ENCODE measurements at regions not wholly inside any gene's neighbourhood (a gene's known extent, or its start where the extent isn't known, plus 50 kb on each side); places are given as distances from the start of the nearest gene placed in this dataset.

- H3K27ac ChIP-seq: no peak overlapping the region
- WGBS, 2 donors (ENCODE audit: low coverage in 1 of 2): 62 to 71% methylated on average over 12 to 13 of the region's 13 CpGs
- H3K4me1 ChIP-seq: no peaks in the 10 kb centered on the region
- DNase-seq: no peak
- TF ChIP-seq POLR2A (IDR thresholded peaks at IDR 0.05) (no peak), EP300 (IDR thresholded peaks at IDR 0.05; ENCODE audit: low read depth) (no peak)
- in situ Hi-C loops (cut with MboI; ENCODE audit: low pct_ligation_motif_present in 1 of 4, low pct_unique_long_range_greater_than_20kb in 1 of 4, low sequenced_read_pairs in 3 of 4): no loop called here
- intact Hi-C loops (cut with DNase I; ENCODE audit: low total_unique reads): no loop called here
- no peak overlapping the region for H3K4me3 ChIP-seq
- H3K9me3 ChIP-seq: no peaks in the 10 kb centered on the region
- H3K27me3 ChIP-seq: no peaks in the 10 kb centered on the region
- H3K36me3 ChIP-seq: no peaks in the 10 kb centered on the region
These were observed 686.8 kb upstream of the SALL3 start for GRCh38 chr18:78292618-78293380.

GRCh38 chr18:78293540-78293939 is 686.1 kb upstream of the SALL3 start:
- no peak for DNase-seq
- intact Hi-C loops (cut with DNase I; ENCODE audit: low total_unique reads): no loop called here
- Histone ChIP-seq H3K4me3 (peak overlapping the region in 1 of 4 donors; percentile 29), H3K27me3 (no peaks in the 10 kb centered on the region), H3K4me1 (no peaks in the 10 kb centered on the region), H3K27ac (no peak overlapping the region), H3K9me3 (no peaks in the 10 kb centered on the region), H3K36me3 (no peaks in the 10 kb centered on the region)
- TF ChIP-seq POLR2A (IDR thresholded peaks at IDR 0.05) (no peak), EP300 (IDR thresholded peaks at IDR 0.05; ENCODE audit: low read depth) (no peak), CTCF (IDR thresholded peaks at IDR 0.05) (no peak), POLR2AphosphoS5 (IDR thresholded peaks at IDR 0.05) (no peak)
- 60 to 61% methylated on average over 1 to 16 of the region's 16 CpGs for WGBS, 2 donors (ENCODE audit: low coverage in 1 of 2)
- in situ Hi-C loops (cut with MboI; ENCODE audit: low pct_ligation_motif_present in 1 of 4, low pct_unique_long_range_greater_than_20kb in 1 of 4, low sequenced_read_pairs in 3 of 4): no loop called here

- in situ Hi-C loops (cut with MboI; ENCODE audit: low pct_ligation_motif_present in 1 of 4, low pct_unique_long_range_greater_than_20kb in 1 of 4, low sequenced_read_pairs in 3 of 4): no loop called here
- Histone ChIP-seq H3K27me3 (no peaks in the 10 kb centered on the region), H3K27ac (no peak overlapping the region), H3K4me1 (no peaks in the 10 kb centered on the region), H3K36me3 (no peaks in the 10 kb centered on the region), H3K4me3 (no peak overlapping the region), H3K9me3 (no peaks in the 10 kb centered on the region)
- 32 to 46% methylated on average over 7 to 15 of the region's 15 CpGs for WGBS, 2 donors (ENCODE audit: low coverage in 1 of 2)
- no peak for DNase-seq
- no peak for TF ChIP-seq EP300 (IDR thresholded peaks at IDR 0.05; ENCODE audit: low read depth)
- TF ChIP-seq POLR2A (IDR thresholded peaks at IDR 0.05): no peak
- no peak for TF ChIP-seq POLR2AphosphoS5 (IDR thresholded peaks at IDR 0.05)
- no peak for TF ChIP-seq CTCF (IDR thresholded peaks at IDR 0.05)
- intact Hi-C loops (cut with DNase I; ENCODE audit: low total_unique reads): no loop called here
These were observed 685.6 kb upstream of the SALL3 start for GRCh38 chr18:78293940-78294541.

GRCh38 chr18:78295262-78295661 is 684.4 kb upstream of the SALL3 start:
- no peak overlapping the region for H3K27ac ChIP-seq
- no peaks in the 10 kb centered on the region for H3K4me1 ChIP-seq
- H3K9me3 ChIP-seq: no peaks in the 10 kb centered on the region
- no peaks in the 10 kb centered on the region for H3K36me3 ChIP-seq
- H3K27me3 ChIP-seq: no peaks in the 10 kb centered on the region
- H3K4me3 ChIP-seq: no peak overlapping the region
- in situ Hi-C loops (cut with MboI; ENCODE audit: low pct_ligation_motif_present in 1 of 4, low pct_unique_long_range_greater_than_20kb in 1 of 4, low sequenced_read_pairs in 3 of 4) (no loop called here), intact Hi-C loops (cut with DNase I; ENCODE audit: low total_unique reads) (no loop called here)
- TF ChIP-seq POLR2AphosphoS5 (IDR thresholded peaks at IDR 0.05) (no peak), POLR2A (IDR thresholded peaks at IDR 0.05) (no peak), EP300 (IDR thresholded peaks at IDR 0.05; ENCODE audit: low read depth) (no peak), CTCF (IDR thresholded peaks at IDR 0.05) (no peak)
- no peak for DNase-seq
- WGBS, 2 donors (ENCODE audit: low coverage in 1 of 2): 50 to 82% methylated on average over 1 to 8 of the region's 8 CpGs
